ENCODE measurements at regions not wholly inside any gene's neighbourhood (a gene's known extent, or its start where the extent isn't known, plus 50 kb on each side); places are given as distances from the start of the nearest gene placed in this dataset.

DNA sequence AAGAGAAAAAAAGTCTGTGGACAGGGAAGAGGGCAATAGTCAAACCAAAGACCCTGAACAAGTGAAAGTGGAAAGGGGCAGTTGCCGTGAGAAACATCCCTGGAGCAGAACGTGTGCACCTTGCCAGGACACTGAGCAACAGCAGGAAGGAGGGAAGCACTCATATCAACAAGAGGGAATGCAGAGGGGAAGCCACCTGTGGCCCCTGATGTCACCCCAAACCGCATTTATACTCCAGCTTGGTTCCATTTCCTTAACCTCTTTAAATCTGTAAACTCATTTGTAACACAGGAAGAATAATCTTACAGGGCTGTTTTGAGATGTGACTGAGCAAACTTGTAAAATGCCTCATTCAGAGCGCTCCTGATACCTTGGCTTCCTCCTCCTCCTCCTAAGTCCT, 698.8 kb downstream of the DIAPH3 start:
- no peaks in the 10 kb centered on the region for H3K4me1 ChIP-seq (ENCODE audit: control insufficient read depth in 4 of 4, insufficient read depth in 4 of 4, low read length in 3 of 4)
- peaks cover 0 to 7% (median 0%) of the 10 kb centered on the region in 4 donors for H3K27me3 ChIP-seq (ENCODE audit: control insufficient read depth in 4 of 4, insufficient read depth in 4 of 4, low read length in 3 of 4)
- H3K36me3 ChIP-seq (ENCODE audit: control insufficient read depth in 4 of 4, insufficient read depth in 3 of 4, low read depth in 1 of 4, low read length in 3 of 4) = no peaks in the 10 kb centered on the region
- H3K4me3 ChIP-seq (ENCODE audit: low read depth in 1 of 3, low read length in 3 of 3) = no peak overlapping the region
- H3K27ac ChIP-seq (ENCODE audit: low read depth in 1 of 2, low read length in 2 of 2) = no peak overlapping the region
- 51% methylated on average over 4 of the region's 4 CpGs for WGBS
- TF ChIP-seq, protein P1, sequence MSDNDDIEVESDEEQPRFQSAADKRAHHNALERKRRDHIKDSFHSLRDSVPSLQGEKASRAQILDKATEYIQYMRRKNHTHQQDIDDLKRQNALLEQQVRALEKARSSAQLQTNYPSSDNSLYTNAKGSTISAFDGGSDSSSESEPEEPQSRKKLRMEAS (IDR thresholded peaks at IDR 0.05) = no peak
- TF ChIP-seq GABPA (IDR thresholded peaks at IDR 0.05 in 1 of 2, conservative IDR thresholded peaks at IDR 0.05 in 1 of 2) (no peak), FOXA2 (IDR thresholded peaks at IDR 0.05) (no peak), RAD21 (IDR thresholded peaks at IDR 0.05) (no peak), HNF4A (conservative IDR thresholded peaks at IDR 0.05) (no peak), TAF1 (conservative IDR thresholded peaks at IDR 0.05) (no peak), SP1 (IDR thresholded peaks at IDR 0.05) (no peak), HNF4G (IDR thresholded peaks at IDR 0.05) (no peak), JUND (IDR thresholded peaks at IDR 0.05) (no peak), YY1 (IDR thresholded peaks at IDR 0.05) (no peak)
- TF ChIP-seq, protein P2, sequence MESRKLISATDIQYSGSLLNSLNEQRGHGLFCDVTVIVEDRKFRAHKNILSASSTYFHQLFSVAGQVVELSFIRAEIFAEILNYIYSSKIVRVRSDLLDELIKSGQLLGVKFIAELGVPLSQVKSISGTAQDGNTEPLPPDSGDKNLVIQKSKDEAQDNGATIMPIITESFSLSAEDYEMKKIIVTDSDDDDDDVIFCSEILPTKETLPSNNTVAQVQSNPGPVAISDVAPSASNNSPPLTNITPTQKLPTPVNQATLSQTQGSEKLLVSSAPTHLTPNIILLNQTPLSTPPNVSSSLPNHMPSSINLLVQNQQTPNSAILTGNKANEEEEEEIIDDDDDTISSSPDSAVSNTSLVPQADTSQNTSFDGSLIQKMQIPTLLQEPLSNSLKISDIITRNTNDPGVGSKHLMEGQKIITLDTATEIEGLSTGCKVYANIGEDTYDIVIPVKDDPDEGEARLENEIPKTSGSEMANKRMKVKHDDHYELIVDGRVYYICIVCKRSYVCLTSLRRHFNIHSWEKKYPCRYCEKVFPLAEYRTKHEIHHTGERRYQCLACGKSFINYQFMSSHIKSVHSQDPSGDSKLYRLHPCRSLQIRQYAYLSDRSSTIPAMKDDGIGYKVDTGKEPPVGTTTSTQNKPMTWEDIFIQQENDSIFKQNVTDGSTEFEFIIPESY (IDR thresholded peaks at IDR 0.05) = no peak
- TF ChIP-seq, protein P3, sequence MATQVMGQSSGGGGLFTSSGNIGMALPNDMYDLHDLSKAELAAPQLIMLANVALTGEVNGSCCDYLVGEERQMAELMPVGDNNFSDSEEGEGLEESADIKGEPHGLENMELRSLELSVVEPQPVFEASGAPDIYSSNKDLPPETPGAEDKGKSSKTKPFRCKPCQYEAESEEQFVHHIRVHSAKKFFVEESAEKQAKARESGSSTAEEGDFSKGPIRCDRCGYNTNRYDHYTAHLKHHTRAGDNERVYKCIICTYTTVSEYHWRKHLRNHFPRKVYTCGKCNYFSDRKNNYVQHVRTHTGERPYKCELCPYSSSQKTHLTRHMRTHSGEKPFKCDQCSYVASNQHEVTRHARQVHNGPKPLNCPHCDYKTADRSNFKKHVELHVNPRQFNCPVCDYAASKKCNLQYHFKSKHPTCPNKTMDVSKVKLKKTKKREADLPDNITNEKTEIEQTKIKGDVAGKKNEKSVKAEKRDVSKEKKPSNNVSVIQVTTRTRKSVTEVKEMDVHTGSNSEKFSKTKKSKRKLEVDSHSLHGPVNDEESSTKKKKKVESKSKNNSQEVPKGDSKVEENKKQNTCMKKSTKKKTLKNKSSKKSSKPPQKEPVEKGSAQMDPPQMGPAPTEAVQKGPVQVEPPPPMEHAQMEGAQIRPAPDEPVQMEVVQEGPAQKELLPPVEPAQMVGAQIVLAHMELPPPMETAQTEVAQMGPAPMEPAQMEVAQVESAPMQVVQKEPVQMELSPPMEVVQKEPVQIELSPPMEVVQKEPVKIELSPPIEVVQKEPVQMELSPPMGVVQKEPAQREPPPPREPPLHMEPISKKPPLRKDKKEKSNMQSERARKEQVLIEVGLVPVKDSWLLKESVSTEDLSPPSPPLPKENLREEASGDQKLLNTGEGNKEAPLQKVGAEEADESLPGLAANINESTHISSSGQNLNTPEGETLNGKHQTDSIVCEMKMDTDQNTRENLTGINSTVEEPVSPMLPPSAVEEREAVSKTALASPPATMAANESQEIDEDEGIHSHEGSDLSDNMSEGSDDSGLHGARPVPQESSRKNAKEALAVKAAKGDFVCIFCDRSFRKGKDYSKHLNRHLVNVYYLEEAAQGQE (IDR thresholded peaks at IDR 0.05) = no peak
- H3K9me3 ChIP-seq (ENCODE audit: control insufficient read depth in 4 of 4, low read length in 3 of 4) = peaks cover 0 to 3% (median 0%) of the 10 kb centered on the region in 4 donors
- no peak for DNase-seq (ENCODE audit: low spot score)
- no peak overlapping the region for H3K9ac ChIP-seq (ENCODE audit: low read depth in 1 of 2, low read length in 2 of 2)

DNA sequence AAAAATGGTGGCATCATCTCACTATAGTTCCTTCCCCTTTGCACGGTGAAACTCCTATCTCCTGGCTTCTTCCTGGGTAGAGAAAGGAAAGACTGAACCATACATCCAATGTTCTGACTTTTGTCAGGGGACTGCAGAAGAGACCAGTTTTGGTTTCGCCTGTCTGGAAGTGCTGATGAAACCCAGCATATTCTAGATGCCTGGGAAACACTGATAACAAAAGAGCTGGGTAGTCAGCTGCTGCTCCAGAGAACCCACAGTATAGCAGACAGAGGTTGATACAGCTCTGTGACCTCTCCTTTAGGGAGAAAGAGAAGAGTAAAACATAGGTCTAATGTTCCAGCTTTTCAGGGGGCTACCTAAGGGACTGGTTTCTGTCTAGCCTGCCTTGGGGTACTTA, 695.3 kb downstream of the DIAPH3 start:
- peaks cover 0 to 2% (median 0%) of the 10 kb centered on the region in 4 donors for H3K27me3 ChIP-seq (ENCODE audit: control insufficient read depth in 4 of 4, insufficient read depth in 4 of 4, low read length in 3 of 4)
- no peak overlapping the region for H3K27ac ChIP-seq (ENCODE audit: low read depth in 1 of 2, low read length in 2 of 2)
- no peak for DNase-seq (ENCODE audit: low spot score)
- peaks cover 0 to 3% (median 0%) of the 10 kb centered on the region in 4 donors for H3K9me3 ChIP-seq (ENCODE audit: control insufficient read depth in 4 of 4, low read length in 3 of 4)
- H3K36me3 ChIP-seq (ENCODE audit: control insufficient read depth in 4 of 4, insufficient read depth in 3 of 4, low read depth in 1 of 4, low read length in 3 of 4) = no peaks in the 10 kb centered on the region
- no peak overlapping the region for H3K4me3 ChIP-seq (ENCODE audit: low read depth in 1 of 3, low read length in 3 of 3)
- H3K9ac ChIP-seq (ENCODE audit: low read depth in 1 of 2, low read length in 2 of 2) = no peak overlapping the region
- 55% methylated on average over 2 of the region's 2 CpGs for WGBS
- H3K4me1 ChIP-seq (ENCODE audit: control insufficient read depth in 4 of 4, insufficient read depth in 4 of 4, low read length in 3 of 4) = no peaks in the 10 kb centered on the region
- TF ChIP-seq, protein P4, sequence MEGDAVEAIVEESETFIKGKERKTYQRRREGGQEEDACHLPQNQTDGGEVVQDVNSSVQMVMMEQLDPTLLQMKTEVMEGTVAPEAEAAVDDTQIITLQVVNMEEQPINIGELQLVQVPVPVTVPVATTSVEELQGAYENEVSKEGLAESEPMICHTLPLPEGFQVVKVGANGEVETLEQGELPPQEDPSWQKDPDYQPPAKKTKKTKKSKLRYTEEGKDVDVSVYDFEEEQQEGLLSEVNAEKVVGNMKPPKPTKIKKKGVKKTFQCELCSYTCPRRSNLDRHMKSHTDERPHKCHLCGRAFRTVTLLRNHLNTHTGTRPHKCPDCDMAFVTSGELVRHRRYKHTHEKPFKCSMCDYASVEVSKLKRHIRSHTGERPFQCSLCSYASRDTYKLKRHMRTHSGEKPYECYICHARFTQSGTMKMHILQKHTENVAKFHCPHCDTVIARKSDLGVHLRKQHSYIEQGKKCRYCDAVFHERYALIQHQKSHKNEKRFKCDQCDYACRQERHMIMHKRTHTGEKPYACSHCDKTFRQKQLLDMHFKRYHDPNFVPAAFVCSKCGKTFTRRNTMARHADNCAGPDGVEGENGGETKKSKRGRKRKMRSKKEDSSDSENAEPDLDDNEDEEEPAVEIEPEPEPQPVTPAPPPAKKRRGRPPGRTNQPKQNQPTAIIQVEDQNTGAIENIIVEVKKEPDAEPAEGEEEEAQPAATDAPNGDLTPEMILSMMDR (IDR thresholded peaks at IDR 0.05; ENCODE audit: low read depth, low read length, missing input control) = no peak
- TF ChIP-seq FOXA2 (IDR thresholded peaks at IDR 0.05) = no peak
- TF ChIP-seq, protein P2 (IDR thresholded peaks at IDR 0.05) = no peak
- no peak for TF ChIP-seq NR2F2 (IDR thresholded peaks at IDR 0.05)
- TF ChIP-seq TAF1 (conservative IDR thresholded peaks at IDR 0.05) = no peak
- no peak for TF ChIP-seq RXRA (IDR thresholded peaks at IDR 0.05)
- no peak for TF ChIP-seq JUND (IDR thresholded peaks at IDR 0.05)
- no peak for TF ChIP-seq GABPA (IDR thresholded peaks at IDR 0.05 in 1 of 2, conservative IDR thresholded peaks at IDR 0.05 in 1 of 2)
- no peak for TF ChIP-seq EGR1 (IDR thresholded peaks at IDR 0.05; ENCODE audit: low read depth in 2 of 2)
- TF ChIP-seq, protein P5, sequence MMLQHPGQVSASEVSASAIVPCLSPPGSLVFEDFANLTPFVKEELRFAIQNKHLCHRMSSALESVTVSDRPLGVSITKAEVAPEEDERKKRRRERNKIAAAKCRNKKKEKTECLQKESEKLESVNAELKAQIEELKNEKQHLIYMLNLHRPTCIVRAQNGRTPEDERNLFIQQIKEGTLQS (IDR thresholded peaks at IDR 0.05) = no peak
- TF ChIP-seq FOXA1 (IDR thresholded peaks at IDR 0.05) = no peak
- no peak for TF ChIP-seq RAD21 (IDR thresholded peaks at IDR 0.05)
- TF ChIP-seq HNF4G (IDR thresholded peaks at IDR 0.05) = no peak
- TF ChIP-seq, protein P3 (IDR thresholded peaks at IDR 0.05) = no peak
- no peak for TF ChIP-seq HNF4A (conservative IDR thresholded peaks at IDR 0.05)
- no peak for TF ChIP-seq YY1 (IDR thresholded peaks at IDR 0.05)
- TF ChIP-seq, protein P1 (IDR thresholded peaks at IDR 0.05) = no peak
